SH-SY5Y (cell line): ENCODE measurements at regions not wholly inside any gene's neighbourhood (a gene's known extent, or its start where the extent isn't known, plus 50 kb on each side); places are given as distances from the start of the nearest gene placed in this dataset.

Source experiments
- GATA2 ChIP-seq: IDR thresholded peaks from 2 replicates; pipeline ENCODE4 v1.6.1; 2011; ENCODE audit warnings: mild to moderate bottlenecking, low read depth, low read length
- GATA3 ChIP-seq: IDR thresholded peaks from 2 replicates; pipeline ENCODE4 v1.6.1; 2011; ENCODE audit warnings: low read depth, mild to moderate bottlenecking, low read length, moderate library complexity

GRCh38 chr6:66103354-66103753 is 396.3 kb upstream of the EYS start:
- no peak for TF ChIP-seq GATA3
- TF ChIP-seq GATA2, result no peak
